Osteocyte (in vitro differentiated cells): ENCODE measurements at regions not wholly inside any gene's neighbourhood (a gene's known extent, or its start where the extent isn't known, plus 50 kb on each side); places are given as distances from the start of the nearest gene placed in this dataset.

Experiments used
- DNase-seq: peaks from one replicate; pipeline ENCODE4 v3.0.0; 2021; ENCODE audit warnings: mixed read lengths; ENCODE audit not compliant: unreplicated experiment; ENCODE audit errors: extremely low spot score
- H3K27ac Mint-ChIP-seq: one replicate; pipeline ENCODE4 v1.8.0; 2021; ENCODE audit warnings: mild to moderate bottlenecking, mixed read lengths; ENCODE audit not compliant: unreplicated experiment
- H3K27me3 Mint-ChIP-seq: one replicate; pipeline ENCODE4 v1.8.0; 2021; ENCODE audit warnings: mixed read lengths; ENCODE audit not compliant: unreplicated experiment
- H3K36me3 Mint-ChIP-seq: one replicate; pipeline ENCODE4 v1.8.0; 2021; ENCODE audit warnings: mixed read lengths; ENCODE audit not compliant: unreplicated experiment
- H3K4me1 Mint-ChIP-seq: one replicate; pipeline ENCODE4 v1.8.0; 2021; ENCODE audit warnings: mixed read lengths; ENCODE audit not compliant: unreplicated experiment
- H3K4me3 Mint-ChIP-seq: one replicate; pipeline ENCODE4 v1.8.0; 2021; ENCODE audit warnings: mild to moderate bottlenecking, moderate library complexity, mixed read lengths; ENCODE audit not compliant: unreplicated experiment
- H3K9me3 Mint-ChIP-seq: one replicate; pipeline ENCODE4 v1.8.0; 2021; ENCODE audit warnings: mixed read lengths; ENCODE audit not compliant: unreplicated experiment
- CTCF ChIP-seq: fragments of 200-600 bp; sonication (generic); IDR thresholded peaks from 2 replicates; pipeline ENCODE4 v1.5.0; 2021; ENCODE audit warnings: antibody characterized with exemption, mild to moderate bottlenecking, moderate library complexity

GRCh38 chr17:22464041-22464440 lies 771.7 kb downstream of the KCNJ18 start:
- Mint-ChIP-seq H3K27me3 (no peaks in the 10 kb centered on the region), H3K4me1 (no peaks in the 10 kb centered on the region), H3K4me3 (no peak overlapping the region), H3K9me3 (peaks cover 58% of the 10 kb centered on the region), H3K27ac (no peak overlapping the region), H3K36me3 (no peaks in the 10 kb centered on the region)
- TF ChIP-seq CTCF = no peak
- peak; percentile 51 for DNase-seq

DNA sequence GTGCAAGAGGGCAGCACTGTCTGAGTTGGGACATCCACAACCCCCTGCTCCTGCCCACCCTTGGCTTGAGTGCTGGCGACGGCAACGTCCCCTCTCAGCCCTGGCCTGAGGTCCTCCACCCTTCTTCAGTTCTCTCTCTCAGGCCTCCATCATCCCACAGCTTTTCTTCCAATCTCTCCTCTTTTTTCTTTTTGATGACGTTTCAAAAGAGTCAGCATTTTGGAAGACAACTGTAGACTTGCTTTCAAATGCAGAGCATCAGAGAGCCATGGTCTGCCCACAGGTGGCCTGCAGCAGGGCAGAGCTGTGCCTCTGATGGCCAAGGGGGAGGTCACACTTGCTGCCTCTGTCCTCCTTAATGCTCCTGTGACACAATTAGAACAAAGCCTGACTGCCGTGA lies 775.4 kb downstream of the KCNJ18 start:
- DNase-seq = no peak
- Mint-ChIP-seq H3K27ac (no peak overlapping the region), H3K27me3 (no peaks in the 10 kb centered on the region), H3K36me3 (no peaks in the 10 kb centered on the region), H3K9me3 (peaks cover 69% of the 10 kb centered on the region), H3K4me1 (no peaks in the 10 kb centered on the region), H3K4me3 (no peak overlapping the region)
- TF ChIP-seq CTCF = no peak

- Mint-ChIP-seq H3K36me3 (no peaks in the 10 kb centered on the region), H3K27ac (no peak overlapping the region), H3K4me1 (no peaks in the 10 kb centered on the region), H3K9me3 (peaks cover 55% of the 10 kb centered on the region), H3K27me3 (no peaks in the 10 kb centered on the region), H3K4me3 (no peak overlapping the region)
- no peak for TF ChIP-seq CTCF
- DNase-seq = peak; percentile 51
These were observed 777.0 kb downstream of the KCNJ18 start for GRCh38 chr17:22469101-22469880.

DNA sequence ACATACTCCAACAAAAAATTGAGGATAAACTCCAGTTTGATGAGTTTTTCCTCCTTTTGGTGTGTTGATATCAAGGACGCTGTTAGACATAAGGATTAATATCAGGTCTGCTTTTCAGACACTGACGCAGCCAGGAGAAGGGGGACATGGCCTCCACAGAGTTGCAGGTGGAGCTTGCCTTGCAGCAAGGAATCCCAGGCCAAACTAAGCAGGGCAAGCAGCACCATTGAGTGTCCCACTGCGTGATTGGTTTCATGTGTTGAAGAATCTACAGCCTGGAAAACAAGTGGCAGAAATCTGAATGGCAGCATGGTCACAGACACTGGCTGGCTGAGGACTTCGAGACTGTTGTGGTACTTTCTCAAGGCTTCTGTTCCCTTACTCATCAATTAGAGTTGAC lies 777.6 kb downstream of the KCNJ18 start:
- no peak overlapping the region for H3K4me3 Mint-ChIP-seq
- H3K9me3 Mint-ChIP-seq = peaks cover 52% of the 10 kb centered on the region
- DNase-seq = peak; percentile 73
- H3K4me1 Mint-ChIP-seq = no peaks in the 10 kb centered on the region
- no peaks in the 10 kb centered on the region for H3K36me3 Mint-ChIP-seq
- TF ChIP-seq CTCF = no peak
- no peaks in the 10 kb centered on the region for H3K27me3 Mint-ChIP-seq
- no peak overlapping the region for H3K27ac Mint-ChIP-seq

GRCh38 chr17:22470411-22471175 lies 778.3 kb downstream of the KCNJ18 start:
- no peaks in the 10 kb centered on the region for H3K36me3 Mint-ChIP-seq
- peaks cover 45% of the 10 kb centered on the region for H3K9me3 Mint-ChIP-seq
- DNase-seq = peak; percentile 44
- H3K27ac Mint-ChIP-seq = no peak overlapping the region
- H3K27me3 Mint-ChIP-seq = no peaks in the 10 kb centered on the region
- TF ChIP-seq CTCF = no peak
- H3K4me1 Mint-ChIP-seq = no peaks in the 10 kb centered on the region
- H3K4me3 Mint-ChIP-seq = no peak overlapping the region
